Hepatocyte (in vitro differentiated cells): ENCODE measurements at regions not wholly inside any gene's neighbourhood (a gene's known extent, or its start where the extent isn't known, plus 50 kb on each side); places are given as distances from the start of the nearest gene placed in this dataset.

Experiments
- CTCF ChIP-seq: fragments of 200-600 bp; sonication (generic); IDR thresholded peaks from 2 replicates; pipeline ENCODE4 v1.5.1; 2016; ENCODE audit warnings: antibody characterized with exemption, mild to moderate bottlenecking; ENCODE audit not compliant: poor library complexity
- EZH2 ChIP-seq: fragments of 200-600 bp; sonication (generic); IDR thresholded peaks from 2 replicates; pipeline ENCODE4 v1.6.1; 2016; ENCODE audit warnings: antibody characterized with exemption, mild to moderate bottlenecking, borderline replicate concordance

DNA sequence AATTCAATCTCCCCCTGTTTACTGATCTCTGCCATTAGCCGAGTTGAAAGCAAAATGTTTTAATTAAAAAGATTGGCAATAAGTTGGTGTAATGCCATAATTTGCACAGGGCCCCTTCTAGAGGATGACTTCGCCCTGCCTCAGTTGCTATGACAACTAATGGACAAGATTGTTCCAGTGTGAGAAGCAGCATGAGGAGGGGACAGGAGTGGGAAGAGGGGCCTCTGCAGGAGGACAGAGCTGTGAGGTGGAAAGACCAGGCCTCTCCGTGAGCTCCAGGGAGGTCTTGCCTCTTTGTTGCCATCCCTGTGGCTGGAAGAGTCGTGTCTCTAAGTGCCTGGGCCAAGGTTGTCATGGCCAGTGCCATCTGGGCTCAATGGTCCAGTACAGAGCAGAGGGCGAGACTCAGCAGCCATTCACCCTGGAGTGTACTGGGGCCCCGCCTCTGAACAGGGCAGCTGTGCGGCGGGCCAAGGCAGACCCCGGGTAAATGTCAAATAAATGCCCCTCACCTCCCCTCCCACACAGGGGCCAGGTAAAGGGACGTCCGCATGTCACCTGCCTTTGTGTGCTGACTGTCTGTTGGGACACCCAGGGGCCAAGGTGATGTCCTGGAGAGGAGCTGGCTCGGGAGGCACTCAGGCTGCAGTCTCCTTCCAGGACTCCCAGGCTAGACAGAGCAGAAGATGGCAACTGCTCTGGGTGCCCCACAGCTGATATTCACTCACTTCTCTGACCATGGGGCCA lies 97.0 kb upstream of the RET start:
- no peak for TF ChIP-seq CTCF
- TF ChIP-seq EZH2: no peak
